ENCODE measurements at regions not wholly inside any gene's neighbourhood (a gene's known extent, or its start where the extent isn't known, plus 50 kb on each side); places are given as distances from the start of the nearest gene placed in this dataset.

DNA sequence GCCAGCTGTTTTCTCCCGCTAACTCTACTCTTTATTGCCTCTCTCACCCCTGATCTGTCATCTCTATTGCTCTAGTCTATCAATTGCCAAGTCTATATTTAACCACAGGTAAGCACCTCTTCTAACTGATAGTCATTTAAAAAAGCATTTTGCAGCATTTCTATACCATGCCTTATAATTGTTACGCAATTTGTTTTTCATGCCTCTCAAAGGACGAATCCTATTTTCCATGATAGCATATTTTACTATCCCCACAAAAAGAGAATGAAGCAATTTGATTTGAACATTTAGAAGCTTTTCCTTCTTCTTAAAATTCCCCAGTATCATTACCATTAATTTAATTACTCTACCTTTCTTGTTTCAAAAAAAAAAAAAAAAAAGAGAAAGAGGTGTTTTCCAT, 432.8 kb upstream of the ZP4 start:
- Mint-ChIP-seq H3K27me3 (ENCODE audit: low read depth) (no peaks in the 10 kb centered on the region), H3K27ac (peak overlapping the region in 1 of 3 experiments; percentile 56; a peak in 2 of 7 replicates), H3K36me3 (ENCODE audit: insufficient read depth in 1 of 3, low read depth in 3 of 3) (peaks cover 6 to 15% (median 8%) of the 10 kb centered on the region in 3 experiments; a peak in 6 of 7 replicates), H3K9me3 (peaks cover 4 to 8% of the 10 kb centered on the region in 2 experiments), H3K4me3 (no peak overlapping the region), H3K4me1 (peaks cover 0 to 7% of the 10 kb centered on the region in 2 experiments; a peak in 2 of 4 replicates)
- no CpG with 5 or more reads among the region's 3 CpGs for WGBS (ENCODE audit: extremely low coverage, insufficient read length, low lambda C conversion rate)
- Histone ChIP-seq H3K4ac (ENCODE audit: low read depth, low read length) (no peak overlapping the region), H3K56ac (ENCODE audit: insufficient read length, low read depth, low read length) (no peak overlapping the region), H3K14ac (ENCODE audit: insufficient read depth, low read length) (no peak overlapping the region), H3K4me2 (ENCODE audit: insufficient read depth, insufficient read length, low read length) (no peak overlapping the region), H3K27ac (ENCODE audit: insufficient read length, low read depth, low read length) (no peak overlapping the region), H3K79me2 (ENCODE audit: insufficient read depth, low read length) (no peaks in the 10 kb centered on the region), H3K4me1 (ENCODE audit: insufficient read depth, low read length) (no peaks in the 10 kb centered on the region), H3K23me2 (ENCODE audit: insufficient read length, low read depth, low read length, poor library complexity, severe bottlenecking) (no peaks in the 10 kb centered on the region), H3K27me3 (ENCODE audit: insufficient read depth, low read length) (no peaks in the 10 kb centered on the region), H3K9me3 (ENCODE audit: control insufficient read depth, low read depth, low read length) (no peaks in the 10 kb centered on the region), H2BK120ac (ENCODE audit: low read depth, low read length, poor library complexity, severe bottlenecking) (no peak overlapping the region), H3K9ac (ENCODE audit: extremely low read depth, insufficient read length, low read length) (no peak overlapping the region), H3K18ac (ENCODE audit: insufficient read length, low read depth, low read length) (no peak overlapping the region), H4K20me1 (ENCODE audit: control insufficient read depth, insufficient read depth, insufficient read length) (no peaks in the 10 kb centered on the region), H4K91ac (ENCODE audit: insufficient read length, low read depth, low read length) (no peak overlapping the region), H2AK5ac (ENCODE audit: insufficient read length, low read length) (no peak overlapping the region), H2BK5ac (ENCODE audit: insufficient read length, low read length) (no peak overlapping the region), H2AFZ (ENCODE audit: low read length) (no peak overlapping the region), H3K79me1 (ENCODE audit: insufficient read depth, low read depth, low read length, poor library complexity, severe bottlenecking) (no peaks in the 10 kb centered on the region), H3K23ac (ENCODE audit: insufficient read length, low read depth, low read length) (no peak overlapping the region), H2BK15ac (ENCODE audit: low read depth, low read length) (no peak overlapping the region), H3T11ph (ENCODE audit: low read length) (no peak overlapping the region), H4K8ac (replicated peaks; ENCODE audit: insufficient read length, low read depth, low read length) (no peak overlapping the region), H2BK20ac (ENCODE audit: low read depth, low read length, poor library complexity, severe bottlenecking) (no peak overlapping the region), H2BK12ac (ENCODE audit: insufficient read length, low read depth, low read length) (no peak overlapping the region), H4K5ac (ENCODE audit: insufficient read length, low read depth, low read length) (no peak overlapping the region)
- TF ChIP-seq, protein P1, sequence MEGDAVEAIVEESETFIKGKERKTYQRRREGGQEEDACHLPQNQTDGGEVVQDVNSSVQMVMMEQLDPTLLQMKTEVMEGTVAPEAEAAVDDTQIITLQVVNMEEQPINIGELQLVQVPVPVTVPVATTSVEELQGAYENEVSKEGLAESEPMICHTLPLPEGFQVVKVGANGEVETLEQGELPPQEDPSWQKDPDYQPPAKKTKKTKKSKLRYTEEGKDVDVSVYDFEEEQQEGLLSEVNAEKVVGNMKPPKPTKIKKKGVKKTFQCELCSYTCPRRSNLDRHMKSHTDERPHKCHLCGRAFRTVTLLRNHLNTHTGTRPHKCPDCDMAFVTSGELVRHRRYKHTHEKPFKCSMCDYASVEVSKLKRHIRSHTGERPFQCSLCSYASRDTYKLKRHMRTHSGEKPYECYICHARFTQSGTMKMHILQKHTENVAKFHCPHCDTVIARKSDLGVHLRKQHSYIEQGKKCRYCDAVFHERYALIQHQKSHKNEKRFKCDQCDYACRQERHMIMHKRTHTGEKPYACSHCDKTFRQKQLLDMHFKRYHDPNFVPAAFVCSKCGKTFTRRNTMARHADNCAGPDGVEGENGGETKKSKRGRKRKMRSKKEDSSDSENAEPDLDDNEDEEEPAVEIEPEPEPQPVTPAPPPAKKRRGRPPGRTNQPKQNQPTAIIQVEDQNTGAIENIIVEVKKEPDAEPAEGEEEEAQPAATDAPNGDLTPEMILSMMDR (conservative IDR thresholded peaks at IDR 0.05): no peak
- no peak for DNase-seq
